ENCODE measurements at regions not wholly inside any gene's neighbourhood (a gene's known extent, or its start where the extent isn't known, plus 50 kb on each side); places are given as distances from the start of the nearest gene placed in this dataset.

DNA sequence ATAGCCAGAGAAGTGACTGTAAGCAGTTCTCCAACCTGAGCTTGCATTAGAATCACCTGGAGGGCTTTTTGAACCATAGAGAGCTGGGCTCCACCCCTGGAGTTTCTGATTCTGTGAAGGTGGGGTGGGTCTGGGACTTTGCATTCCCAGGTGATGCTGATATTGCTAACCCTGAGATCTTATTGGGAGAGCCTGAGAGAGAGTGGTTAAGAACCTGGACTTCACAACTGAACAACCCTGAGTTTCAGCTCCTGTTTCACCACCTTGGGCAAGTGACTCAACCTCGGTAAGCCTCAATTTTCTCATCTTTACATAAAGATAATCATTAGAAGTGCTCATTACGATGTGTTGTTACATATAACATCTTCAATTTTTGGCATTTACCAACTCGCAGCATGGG lies 498.6 kb downstream of the EBF1 start:
- TF ChIP-seq, protein P1, sequence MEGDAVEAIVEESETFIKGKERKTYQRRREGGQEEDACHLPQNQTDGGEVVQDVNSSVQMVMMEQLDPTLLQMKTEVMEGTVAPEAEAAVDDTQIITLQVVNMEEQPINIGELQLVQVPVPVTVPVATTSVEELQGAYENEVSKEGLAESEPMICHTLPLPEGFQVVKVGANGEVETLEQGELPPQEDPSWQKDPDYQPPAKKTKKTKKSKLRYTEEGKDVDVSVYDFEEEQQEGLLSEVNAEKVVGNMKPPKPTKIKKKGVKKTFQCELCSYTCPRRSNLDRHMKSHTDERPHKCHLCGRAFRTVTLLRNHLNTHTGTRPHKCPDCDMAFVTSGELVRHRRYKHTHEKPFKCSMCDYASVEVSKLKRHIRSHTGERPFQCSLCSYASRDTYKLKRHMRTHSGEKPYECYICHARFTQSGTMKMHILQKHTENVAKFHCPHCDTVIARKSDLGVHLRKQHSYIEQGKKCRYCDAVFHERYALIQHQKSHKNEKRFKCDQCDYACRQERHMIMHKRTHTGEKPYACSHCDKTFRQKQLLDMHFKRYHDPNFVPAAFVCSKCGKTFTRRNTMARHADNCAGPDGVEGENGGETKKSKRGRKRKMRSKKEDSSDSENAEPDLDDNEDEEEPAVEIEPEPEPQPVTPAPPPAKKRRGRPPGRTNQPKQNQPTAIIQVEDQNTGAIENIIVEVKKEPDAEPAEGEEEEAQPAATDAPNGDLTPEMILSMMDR (IDR thresholded peaks at IDR 0.05; ENCODE audit: poor library complexity) = no peak
- TF ChIP-seq EZH2 (IDR thresholded peaks at IDR 0.05; ENCODE audit: borderline replicate concordance) (no peak), EZH2phosphoT487 (IDR thresholded peaks at IDR 0.05; ENCODE audit: low read depth, severe bottlenecking, unreplicated experiment) (no peak)
